Activated T-helper 1 cell treated with anti-CD3 and anti-CD28 coated beads, Interleukin-12 subunit alpha, Interleukin-12 subunit beta, Interleukin-2, Interleukin-4 antibody, amounts not matched to agents 30 ng/mL and 10 ng/mL and 1 ng/mL, durations not matched to agents 14 hours and 24 hours and 36 hours (primary cell): ENCODE measurements at regions not wholly inside any gene's neighbourhood (a gene's known extent, or its start where the extent isn't known, plus 50 kb on each side); places are given as distances from the start of the nearest gene placed in this dataset.

Source experiments
- DNase-seq: peaks from one replicate; pipeline ENCODE4 v3.0.0; 2021; ENCODE audit warnings: low spot score
- H3K27ac Mint-ChIP-seq: one replicate; pipeline ENCODE4 v1.8.0; 2021; ENCODE audit warnings: mild to moderate bottlenecking, mixed read lengths
- H3K27me3 Mint-ChIP-seq: one replicate; pipeline ENCODE4 v1.8.0; 2022; ENCODE audit warnings: mild to moderate bottlenecking, moderate library complexity, mixed read lengths; ENCODE audit not compliant: insufficient read depth
- H3K36me3 Mint-ChIP-seq: one replicate; pipeline ENCODE4 v1.8.0; 2021; ENCODE audit warnings: low read depth, mixed read lengths
- H3K4me1 Mint-ChIP-seq: one replicate; pipeline ENCODE4 v1.8.0; 2021; ENCODE audit warnings: low read depth, mixed read lengths
- H3K4me3 Mint-ChIP-seq: one replicate; pipeline ENCODE4 v1.8.0; 2021; ENCODE audit warnings: mild to moderate bottlenecking, moderate library complexity, mixed read lengths
- H3K9me3 Mint-ChIP-seq: one replicate; pipeline ENCODE4 v1.8.0; 2021; ENCODE audit warnings: mixed read lengths
- intact Hi-C: fragments of 100-400 bp; cut with micrococcal nuclease; formaldehyde crosslinking; loops from one replicate; pipeline ENCODE4 v1.15.1; 2024

GRCh38 chr2:117067900-117068299 is 746.6 kb upstream of the DDX18 start:
- DNase-seq = no peak
- no peak overlapping the region for H3K27ac Mint-ChIP-seq

GRCh38 chr2:117068371-117068770 is 746.1 kb upstream of the DDX18 start:
- Mint-ChIP-seq H3K4me3 (no peak overlapping the region), H3K4me1 (no peaks in the 10 kb centered on the region), H3K27me3 (no peaks in the 10 kb centered on the region), H3K36me3 (no peaks in the 10 kb centered on the region), H3K9me3 (no peaks in the 10 kb centered on the region), H3K27ac (no peak overlapping the region)
- intact Hi-C loops = no loop called here
- DNase-seq = no peak

More at GRCh38 chr2:117067900-117068299, 746.6 kb upstream of the DDX18 start:
- Mint-ChIP-seq H3K27me3 (no peaks in the 10 kb centered on the region), H3K4me3 (no peak overlapping the region), H3K4me1 (no peaks in the 10 kb centered on the region), H3K9me3 (no peaks in the 10 kb centered on the region), H3K36me3 (no peaks in the 10 kb centered on the region)
- intact Hi-C loops = no loop called here

- no peak overlapping the region for H3K27ac Mint-ChIP-seq
- H3K27me3 Mint-ChIP-seq = no peaks in the 10 kb centered on the region
- no peaks in the 10 kb centered on the region for H3K36me3 Mint-ChIP-seq
- DNase-seq = no peak
- no peak overlapping the region for H3K4me3 Mint-ChIP-seq
- H3K4me1 Mint-ChIP-seq = no peaks in the 10 kb centered on the region
- H3K9me3 Mint-ChIP-seq = no peaks in the 10 kb centered on the region
- intact Hi-C loops = no loop called here
Measured at GRCh38 chr2:117071556-117072102, 742.9 kb upstream of the DDX18 start.

- peaks cover 17% of the 10 kb centered on the region for H3K9me3 Mint-ChIP-seq
- H3K4me3 Mint-ChIP-seq = no peak overlapping the region
- H3K27ac Mint-ChIP-seq = no peak overlapping the region
- H3K36me3 Mint-ChIP-seq = no peaks in the 10 kb centered on the region
- DNase-seq = no peak
- no peaks in the 10 kb centered on the region for H3K27me3 Mint-ChIP-seq
- intact Hi-C loops = no loop called here
- H3K4me1 Mint-ChIP-seq = no peaks in the 10 kb centered on the region
Measured at GRCh38 chr2:117074756-117075155, 739.7 kb upstream of the DDX18 start.

- H3K27me3 Mint-ChIP-seq = no peaks in the 10 kb centered on the region
- no peaks in the 10 kb centered on the region for H3K36me3 Mint-ChIP-seq
- H3K4me1 Mint-ChIP-seq = no peaks in the 10 kb centered on the region
- H3K27ac Mint-ChIP-seq = no peak overlapping the region
- intact Hi-C loops = no loop called here
- no peak for DNase-seq
- peaks cover 5% of the 10 kb centered on the region for H3K9me3 Mint-ChIP-seq
- H3K4me3 Mint-ChIP-seq = no peak overlapping the region
Measured at GRCh38 chr2:117085256-117085655, 729.2 kb upstream of the DDX18 start.

GRCh38 chr2:117085737-117086136 is 728.8 kb upstream of the DDX18 start:
- Mint-ChIP-seq H3K36me3 (no peaks in the 10 kb centered on the region), H3K27ac (no peak overlapping the region), H3K4me1 (no peaks in the 10 kb centered on the region), H3K27me3 (no peaks in the 10 kb centered on the region), H3K4me3 (no peak overlapping the region), H3K9me3 (peaks cover 4% of the 10 kb centered on the region)
- DNase-seq = no peak
- intact Hi-C loops = no loop called here

GRCh38 chr2:117086174-117086942 is 728.1 kb upstream of the DDX18 start:
- Mint-ChIP-seq H3K4me1 (no peaks in the 10 kb centered on the region), H3K27me3 (no peaks in the 10 kb centered on the region), H3K9me3 (no peaks in the 10 kb centered on the region), H3K4me3 (no peak overlapping the region), H3K27ac (no peak overlapping the region), H3K36me3 (no peaks in the 10 kb centered on the region)
- intact Hi-C loops = no loop called here
- DNase-seq = no peak

GRCh38 chr2:117086943-117087250 is 727.6 kb upstream of the DDX18 start:
- H3K27ac Mint-ChIP-seq = no peak overlapping the region
- H3K4me1 Mint-ChIP-seq = no peaks in the 10 kb centered on the region
- intact Hi-C loops = no loop called here
- H3K4me3 Mint-ChIP-seq = no peak overlapping the region
- H3K9me3 Mint-ChIP-seq = no peaks in the 10 kb centered on the region
- H3K36me3 Mint-ChIP-seq = no peaks in the 10 kb centered on the region
- no peak for DNase-seq
- no peaks in the 10 kb centered on the region for H3K27me3 Mint-ChIP-seq

- Mint-ChIP-seq H3K36me3 (no peaks in the 10 kb centered on the region), H3K4me3 (no peak overlapping the region), H3K9me3 (no peaks in the 10 kb centered on the region), H3K27me3 (no peaks in the 10 kb centered on the region), H3K4me1 (no peaks in the 10 kb centered on the region), H3K27ac (no peak overlapping the region)
- intact Hi-C loops = no loop called here
- no peak for DNase-seq
Measured at GRCh38 chr2:117087535-117088291, 726.8 kb upstream of the DDX18 start.

- Mint-ChIP-seq H3K27me3 (no peaks in the 10 kb centered on the region), H3K4me1 (no peaks in the 10 kb centered on the region), H3K27ac (no peak overlapping the region), H3K4me3 (no peak overlapping the region), H3K36me3 (no peaks in the 10 kb centered on the region), H3K9me3 (peaks cover 7% of the 10 kb centered on the region)
- no peak for DNase-seq
- intact Hi-C loops = no loop called here
Measured at GRCh38 chr2:117091041-117091837, 723.3 kb upstream of the DDX18 start.

- DNase-seq = no peak
- Mint-ChIP-seq H3K4me3 (no peak overlapping the region), H3K27me3 (no peaks in the 10 kb centered on the region), H3K36me3 (no peaks in the 10 kb centered on the region), H3K9me3 (peaks cover 8% of the 10 kb centered on the region), H3K27ac (no peak overlapping the region), H3K4me1 (no peaks in the 10 kb centered on the region)
- intact Hi-C loops = no loop called here
Measured at GRCh38 chr2:117101613-117102012, 712.9 kb upstream of the DDX18 start.

GRCh38 chr2:117108741-117109267 is 705.7 kb upstream of the DDX18 start:
- H3K27me3 Mint-ChIP-seq = no peaks in the 10 kb centered on the region
- peaks cover 17% of the 10 kb centered on the region for H3K9me3 Mint-ChIP-seq
- intact Hi-C loops = no loop called here
- DNase-seq = no peak
- H3K4me1 Mint-ChIP-seq = no peaks in the 10 kb centered on the region
- no peak overlapping the region for H3K27ac Mint-ChIP-seq
- H3K36me3 Mint-ChIP-seq = no peaks in the 10 kb centered on the region
- H3K4me3 Mint-ChIP-seq = no peak overlapping the region

- no peak for DNase-seq
- Mint-ChIP-seq H3K36me3 (no peaks in the 10 kb centered on the region), H3K4me1 (no peaks in the 10 kb centered on the region), H3K4me3 (no peak overlapping the region), H3K27me3 (no peaks in the 10 kb centered on the region), H3K9me3 (no peaks in the 10 kb centered on the region), H3K27ac (no peak overlapping the region)
- intact Hi-C loops = no loop called here
Measured at GRCh38 chr2:117118994-117119393, 695.5 kb upstream of the DDX18 start.
